ENCODE measurements at regions not wholly inside any gene's neighbourhood (a gene's known extent, or its start where the extent isn't known, plus 50 kb on each side); places are given as distances from the start of the nearest gene placed in this dataset.

GRCh38 chr21:35338881-35339632, 290.0 kb upstream of the RUNX1 start:
- ChIA-PET CTCF (no interaction called here), POLR2A (no interaction called here)
- DNase-seq (ENCODE audit: low read depth, low spot score) (no peak), ATAC-seq (no peak)
- in situ Hi-C loops (cut with HindIII; ENCODE audit: low pct_unique_long_range_greater_than_20kb, low sequenced_read_pairs): no loop called here
- Histone ChIP-seq H3K27me3 (ENCODE audit: control insufficient read depth, insufficient read depth, low read length) (no peaks in the 10 kb centered on the region), H3K4me3 (ENCODE audit: low read depth in 2 of 2, low read length in 2 of 2) (no peak overlapping the region), H3K9me3 (ENCODE audit: control insufficient read depth, insufficient read depth, low read depth, low read length) (no peaks in the 10 kb centered on the region), H3K27ac (ENCODE audit: low read length) (no peak overlapping the region), H3K36me3 (ENCODE audit: control insufficient read depth, insufficient read depth, low read length) (no peaks in the 10 kb centered on the region), H3K4me1 (ENCODE audit: control insufficient read depth, insufficient read depth, low read length) (no peaks in the 10 kb centered on the region)
- TF ChIP-seq TCF7L2 (IDR thresholded peaks at IDR 0.05; ENCODE audit: low read depth, low read length): no peak
- intact Hi-C loops (cut with micrococcal nuclease; ENCODE audit: unreplicated experiment): no loop called here
- no TSS peak for BruUV-seq (replicated peaks)

DNA sequence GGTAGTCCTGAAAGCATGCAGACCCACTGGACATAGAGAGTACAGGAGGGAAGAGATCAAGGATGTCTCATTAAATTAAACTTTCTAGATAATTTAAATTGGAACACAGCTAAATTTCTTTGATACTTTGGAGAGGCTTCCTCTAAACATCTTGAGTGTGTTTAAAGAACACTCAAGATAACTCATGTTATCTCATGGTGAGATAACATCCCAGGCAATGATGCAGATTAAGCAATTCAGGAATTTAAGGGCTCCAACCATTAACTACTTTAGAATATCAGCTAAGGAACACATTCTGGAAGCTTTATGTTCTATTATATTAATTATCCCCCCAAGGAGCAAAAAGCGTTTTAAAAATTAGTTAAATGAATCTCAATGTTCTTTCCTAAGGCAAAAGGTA, 289.2 kb upstream of the RUNX1 start:
- Histone ChIP-seq H3K4me3 (ENCODE audit: low read depth in 2 of 2, low read length in 2 of 2) (no peak overlapping the region), H3K27me3 (ENCODE audit: control insufficient read depth, insufficient read depth, low read length) (no peaks in the 10 kb centered on the region), H3K9me3 (ENCODE audit: control insufficient read depth, insufficient read depth, low read depth, low read length) (no peaks in the 10 kb centered on the region), H3K27ac (ENCODE audit: low read length) (no peak overlapping the region), H3K4me1 (ENCODE audit: control insufficient read depth, insufficient read depth, low read length) (no peaks in the 10 kb centered on the region), H3K36me3 (ENCODE audit: control insufficient read depth, insufficient read depth, low read length) (no peaks in the 10 kb centered on the region)
- BruUV-seq (replicated peaks): no TSS peak
- in situ Hi-C loops (cut with HindIII; ENCODE audit: low pct_unique_long_range_greater_than_20kb, low sequenced_read_pairs) (no loop called here), intact Hi-C loops (cut with micrococcal nuclease; ENCODE audit: unreplicated experiment) (no loop called here)
- TF ChIP-seq TCF7L2 (IDR thresholded peaks at IDR 0.05; ENCODE audit: low read depth, low read length) (no peak), SIN3A (IDR thresholded peaks at IDR 0.05; ENCODE audit: borderline replicate concordance, insufficient read depth, low read depth, low read length) (no peak), POLR2AphosphoS5 (IDR thresholded peaks at IDR 0.05; ENCODE audit: low read depth, low read length) (no peak)
- TF ChIP-seq, protein P1, sequence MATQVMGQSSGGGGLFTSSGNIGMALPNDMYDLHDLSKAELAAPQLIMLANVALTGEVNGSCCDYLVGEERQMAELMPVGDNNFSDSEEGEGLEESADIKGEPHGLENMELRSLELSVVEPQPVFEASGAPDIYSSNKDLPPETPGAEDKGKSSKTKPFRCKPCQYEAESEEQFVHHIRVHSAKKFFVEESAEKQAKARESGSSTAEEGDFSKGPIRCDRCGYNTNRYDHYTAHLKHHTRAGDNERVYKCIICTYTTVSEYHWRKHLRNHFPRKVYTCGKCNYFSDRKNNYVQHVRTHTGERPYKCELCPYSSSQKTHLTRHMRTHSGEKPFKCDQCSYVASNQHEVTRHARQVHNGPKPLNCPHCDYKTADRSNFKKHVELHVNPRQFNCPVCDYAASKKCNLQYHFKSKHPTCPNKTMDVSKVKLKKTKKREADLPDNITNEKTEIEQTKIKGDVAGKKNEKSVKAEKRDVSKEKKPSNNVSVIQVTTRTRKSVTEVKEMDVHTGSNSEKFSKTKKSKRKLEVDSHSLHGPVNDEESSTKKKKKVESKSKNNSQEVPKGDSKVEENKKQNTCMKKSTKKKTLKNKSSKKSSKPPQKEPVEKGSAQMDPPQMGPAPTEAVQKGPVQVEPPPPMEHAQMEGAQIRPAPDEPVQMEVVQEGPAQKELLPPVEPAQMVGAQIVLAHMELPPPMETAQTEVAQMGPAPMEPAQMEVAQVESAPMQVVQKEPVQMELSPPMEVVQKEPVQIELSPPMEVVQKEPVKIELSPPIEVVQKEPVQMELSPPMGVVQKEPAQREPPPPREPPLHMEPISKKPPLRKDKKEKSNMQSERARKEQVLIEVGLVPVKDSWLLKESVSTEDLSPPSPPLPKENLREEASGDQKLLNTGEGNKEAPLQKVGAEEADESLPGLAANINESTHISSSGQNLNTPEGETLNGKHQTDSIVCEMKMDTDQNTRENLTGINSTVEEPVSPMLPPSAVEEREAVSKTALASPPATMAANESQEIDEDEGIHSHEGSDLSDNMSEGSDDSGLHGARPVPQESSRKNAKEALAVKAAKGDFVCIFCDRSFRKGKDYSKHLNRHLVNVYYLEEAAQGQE (IDR thresholded peaks at IDR 0.05; ENCODE audit: insufficient read depth in 1 of 2, low read depth in 2 of 2, low read length in 1 of 2): no peak
- TF ChIP-seq, protein P2, sequence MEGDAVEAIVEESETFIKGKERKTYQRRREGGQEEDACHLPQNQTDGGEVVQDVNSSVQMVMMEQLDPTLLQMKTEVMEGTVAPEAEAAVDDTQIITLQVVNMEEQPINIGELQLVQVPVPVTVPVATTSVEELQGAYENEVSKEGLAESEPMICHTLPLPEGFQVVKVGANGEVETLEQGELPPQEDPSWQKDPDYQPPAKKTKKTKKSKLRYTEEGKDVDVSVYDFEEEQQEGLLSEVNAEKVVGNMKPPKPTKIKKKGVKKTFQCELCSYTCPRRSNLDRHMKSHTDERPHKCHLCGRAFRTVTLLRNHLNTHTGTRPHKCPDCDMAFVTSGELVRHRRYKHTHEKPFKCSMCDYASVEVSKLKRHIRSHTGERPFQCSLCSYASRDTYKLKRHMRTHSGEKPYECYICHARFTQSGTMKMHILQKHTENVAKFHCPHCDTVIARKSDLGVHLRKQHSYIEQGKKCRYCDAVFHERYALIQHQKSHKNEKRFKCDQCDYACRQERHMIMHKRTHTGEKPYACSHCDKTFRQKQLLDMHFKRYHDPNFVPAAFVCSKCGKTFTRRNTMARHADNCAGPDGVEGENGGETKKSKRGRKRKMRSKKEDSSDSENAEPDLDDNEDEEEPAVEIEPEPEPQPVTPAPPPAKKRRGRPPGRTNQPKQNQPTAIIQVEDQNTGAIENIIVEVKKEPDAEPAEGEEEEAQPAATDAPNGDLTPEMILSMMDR (IDR thresholded peaks at IDR 0.05): no peak
- ATAC-seq (no peak), DNase-seq (ENCODE audit: low read depth, low spot score) (no peak)
- ChIA-PET CTCF (no interaction called here), POLR2A (no interaction called here)

DNA sequence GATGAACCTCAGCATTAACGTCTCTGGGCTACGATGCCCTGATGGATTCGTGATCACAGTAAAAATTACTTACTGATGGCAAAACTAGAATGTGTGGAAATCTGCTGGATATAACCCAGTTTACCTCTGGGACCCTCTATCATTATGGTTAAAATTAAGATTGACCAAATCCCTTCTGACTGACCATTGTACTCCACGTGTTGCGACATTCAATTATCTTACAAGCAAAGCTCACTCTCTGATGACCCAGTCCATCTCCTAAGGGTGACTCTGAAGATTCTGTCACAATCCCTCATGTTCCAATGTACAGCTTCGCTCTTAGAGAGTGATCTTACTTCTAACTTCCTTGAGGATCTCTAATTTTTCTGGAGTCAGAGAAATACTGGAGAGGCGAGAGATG, 288.5 kb upstream of the RUNX1 start:
- POLR2A ChIA-PET: no interaction called here
- no peaks in the 10 kb centered on the region for H3K27me3 ChIP-seq (ENCODE audit: control insufficient read depth, insufficient read depth, low read length)

More for the DNA sequence above, 288.5 kb upstream of the RUNX1 start:
- TF ChIP-seq, protein P2 (IDR thresholded peaks at IDR 0.05): no peak
- TF ChIP-seq, protein P1 (IDR thresholded peaks at IDR 0.05; ENCODE audit: insufficient read depth in 1 of 2, low read depth in 2 of 2, low read length in 1 of 2): no peak
- TF ChIP-seq POLR2AphosphoS5 (IDR thresholded peaks at IDR 0.05; ENCODE audit: low read depth, low read length) (no peak), SIN3A (IDR thresholded peaks at IDR 0.05; ENCODE audit: borderline replicate concordance, insufficient read depth, low read depth, low read length) (no peak), TCF7L2 (IDR thresholded peaks at IDR 0.05; ENCODE audit: low read depth, low read length) (no peak)
- no peaks in the 10 kb centered on the region for H3K36me3 ChIP-seq (ENCODE audit: control insufficient read depth, insufficient read depth, low read length)
- no TSS peak for BruUV-seq (replicated peaks)
- no peaks in the 10 kb centered on the region for H3K4me1 ChIP-seq (ENCODE audit: control insufficient read depth, insufficient read depth, low read length)
- CTCF ChIA-PET: no interaction called here
- H3K4me3 ChIP-seq (ENCODE audit: low read depth in 2 of 2, low read length in 2 of 2): no peak overlapping the region
- DNase-seq (ENCODE audit: low read depth, low spot score): no peak
- no peak overlapping the region for H3K27ac ChIP-seq (ENCODE audit: low read length)
- no peak for ATAC-seq
- intact Hi-C loops (cut with micrococcal nuclease; ENCODE audit: unreplicated experiment) (no loop called here), in situ Hi-C loops (cut with HindIII; ENCODE audit: low pct_unique_long_range_greater_than_20kb, low sequenced_read_pairs) (no loop called here)
- H3K9me3 ChIP-seq (ENCODE audit: control insufficient read depth, insufficient read depth, low read depth, low read length): no peaks in the 10 kb centered on the region
